ENCODE measurements at regions not wholly inside any gene's neighbourhood (a gene's known extent, or its start where the extent isn't known, plus 50 kb on each side); places are given as distances from the start of the nearest gene placed in this dataset.

DNA sequence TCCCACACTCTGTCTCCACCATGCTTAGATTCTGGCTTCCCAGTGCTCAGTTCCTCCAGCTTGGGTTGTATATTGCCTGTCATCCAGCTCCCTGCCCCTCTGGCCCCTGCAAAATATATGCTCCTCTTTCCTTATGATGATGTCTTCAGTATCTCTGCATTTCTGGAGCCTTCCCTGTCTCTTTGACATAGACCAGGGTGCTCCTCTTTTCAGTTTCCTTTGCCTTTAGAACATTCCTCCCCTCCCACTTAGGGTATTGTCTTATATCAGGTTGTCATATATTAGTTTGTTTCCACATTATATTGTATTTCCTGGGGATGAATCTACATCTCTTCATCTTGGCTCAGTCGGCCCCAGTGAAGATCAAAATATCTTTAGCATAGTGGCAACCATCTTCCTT, 526.4 kb downstream of the MID1IP1 start:
- TF ChIP-seq YY1 (IDR thresholded peaks at IDR 0.05; ENCODE audit: low read depth) = no peak
- TF ChIP-seq, protein P1, sequence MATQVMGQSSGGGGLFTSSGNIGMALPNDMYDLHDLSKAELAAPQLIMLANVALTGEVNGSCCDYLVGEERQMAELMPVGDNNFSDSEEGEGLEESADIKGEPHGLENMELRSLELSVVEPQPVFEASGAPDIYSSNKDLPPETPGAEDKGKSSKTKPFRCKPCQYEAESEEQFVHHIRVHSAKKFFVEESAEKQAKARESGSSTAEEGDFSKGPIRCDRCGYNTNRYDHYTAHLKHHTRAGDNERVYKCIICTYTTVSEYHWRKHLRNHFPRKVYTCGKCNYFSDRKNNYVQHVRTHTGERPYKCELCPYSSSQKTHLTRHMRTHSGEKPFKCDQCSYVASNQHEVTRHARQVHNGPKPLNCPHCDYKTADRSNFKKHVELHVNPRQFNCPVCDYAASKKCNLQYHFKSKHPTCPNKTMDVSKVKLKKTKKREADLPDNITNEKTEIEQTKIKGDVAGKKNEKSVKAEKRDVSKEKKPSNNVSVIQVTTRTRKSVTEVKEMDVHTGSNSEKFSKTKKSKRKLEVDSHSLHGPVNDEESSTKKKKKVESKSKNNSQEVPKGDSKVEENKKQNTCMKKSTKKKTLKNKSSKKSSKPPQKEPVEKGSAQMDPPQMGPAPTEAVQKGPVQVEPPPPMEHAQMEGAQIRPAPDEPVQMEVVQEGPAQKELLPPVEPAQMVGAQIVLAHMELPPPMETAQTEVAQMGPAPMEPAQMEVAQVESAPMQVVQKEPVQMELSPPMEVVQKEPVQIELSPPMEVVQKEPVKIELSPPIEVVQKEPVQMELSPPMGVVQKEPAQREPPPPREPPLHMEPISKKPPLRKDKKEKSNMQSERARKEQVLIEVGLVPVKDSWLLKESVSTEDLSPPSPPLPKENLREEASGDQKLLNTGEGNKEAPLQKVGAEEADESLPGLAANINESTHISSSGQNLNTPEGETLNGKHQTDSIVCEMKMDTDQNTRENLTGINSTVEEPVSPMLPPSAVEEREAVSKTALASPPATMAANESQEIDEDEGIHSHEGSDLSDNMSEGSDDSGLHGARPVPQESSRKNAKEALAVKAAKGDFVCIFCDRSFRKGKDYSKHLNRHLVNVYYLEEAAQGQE (IDR thresholded peaks at IDR 0.05; ENCODE audit: low read depth) = no peak
- TF ChIP-seq, protein P2, sequence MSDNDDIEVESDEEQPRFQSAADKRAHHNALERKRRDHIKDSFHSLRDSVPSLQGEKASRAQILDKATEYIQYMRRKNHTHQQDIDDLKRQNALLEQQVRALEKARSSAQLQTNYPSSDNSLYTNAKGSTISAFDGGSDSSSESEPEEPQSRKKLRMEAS (IDR thresholded peaks at IDR 0.05) = no peak
- no peak for TF ChIP-seq EGR1 (IDR thresholded peaks at IDR 0.05)
- TF ChIP-seq NFIC (IDR thresholded peaks at IDR 0.05) = no peak
- TF ChIP-seq RAD21 (IDR thresholded peaks at IDR 0.05; ENCODE audit: low read depth) = no peak
- TF ChIP-seq EP300 (IDR thresholded peaks at IDR 0.05; ENCODE audit: borderline replicate concordance) = no peak
- TF ChIP-seq CEBPB (IDR thresholded peaks at IDR 0.05) = no peak
- TF ChIP-seq TAF1 (IDR thresholded peaks at IDR 0.05; ENCODE audit: low read depth) = no peak
- no peak for TF ChIP-seq TEAD4 (IDR thresholded peaks at IDR 0.05)
- TF ChIP-seq FOXM1 (IDR thresholded peaks at IDR 0.05; ENCODE audit: borderline replicate concordance, low read depth) = no peak

All from Ishikawa (cell line).